Upper lobe of right lung (tissue), 1 donor: ENCODE measurements at regions not wholly inside any gene's neighbourhood (a gene's known extent, or its start where the extent isn't known, plus 50 kb on each side); places are given as distances from the start of the nearest gene placed in this dataset.
A peak's percentile ranks its signal among the peaks of the same experiment; 100 is the strongest.

ENCODE experiments used
- ATAC-seq: fragments of 200-7000 bp; cut with Tn5 transposase; one replicate; pipeline ENCODE4 v1.9.1; 2020; ENCODE audit warnings: mild to moderate bottlenecking, moderate library complexity
- DNase-seq: peaks from one replicate; pipeline ENCODE4 v3.0.0-alpha.2; 2020
- H3K27ac ChIP-seq: fragments of 200-600 bp; one replicate; pipeline ENCODE4 v1.8.0; 2022
- H3K27me3 ChIP-seq: fragments of 200-600 bp; one replicate; pipeline ENCODE4 v1.8.0; 2022; ENCODE audit warnings: mild to moderate bottlenecking
- H3K36me3 ChIP-seq: fragments of 200-600 bp; one replicate; pipeline ENCODE4 v1.8.0; 2022
- H3K4me1 ChIP-seq: fragments of 200-600 bp; one replicate; pipeline ENCODE4 v1.8.0; 2022
- H3K4me3 ChIP-seq: fragments of 200-600 bp; one replicate; pipeline ENCODE4 v1.8.0; 2022; ENCODE audit warnings: mild to moderate bottlenecking
- H3K9me3 ChIP-seq: fragments of 200-600 bp; one replicate; pipeline ENCODE4 v1.8.0; 2022
- intact Hi-C: fragments of 100-400 bp; cut with DNase I; formaldehyde crosslinking; loops from one replicate; pipeline ENCODE4 v1.11.0; 2022
- TF ChIP-seq, protein P1 (sequence below): fragments of 200-600 bp; IDR thresholded peaks from one replicate; pipeline ENCODE4 v1.8.0; 2022; ENCODE audit warnings: antibody characterized with exemption
- donor health status: DM: no; HTN: yes; CAD: no; lungs with severe emphysema.

DNA sequence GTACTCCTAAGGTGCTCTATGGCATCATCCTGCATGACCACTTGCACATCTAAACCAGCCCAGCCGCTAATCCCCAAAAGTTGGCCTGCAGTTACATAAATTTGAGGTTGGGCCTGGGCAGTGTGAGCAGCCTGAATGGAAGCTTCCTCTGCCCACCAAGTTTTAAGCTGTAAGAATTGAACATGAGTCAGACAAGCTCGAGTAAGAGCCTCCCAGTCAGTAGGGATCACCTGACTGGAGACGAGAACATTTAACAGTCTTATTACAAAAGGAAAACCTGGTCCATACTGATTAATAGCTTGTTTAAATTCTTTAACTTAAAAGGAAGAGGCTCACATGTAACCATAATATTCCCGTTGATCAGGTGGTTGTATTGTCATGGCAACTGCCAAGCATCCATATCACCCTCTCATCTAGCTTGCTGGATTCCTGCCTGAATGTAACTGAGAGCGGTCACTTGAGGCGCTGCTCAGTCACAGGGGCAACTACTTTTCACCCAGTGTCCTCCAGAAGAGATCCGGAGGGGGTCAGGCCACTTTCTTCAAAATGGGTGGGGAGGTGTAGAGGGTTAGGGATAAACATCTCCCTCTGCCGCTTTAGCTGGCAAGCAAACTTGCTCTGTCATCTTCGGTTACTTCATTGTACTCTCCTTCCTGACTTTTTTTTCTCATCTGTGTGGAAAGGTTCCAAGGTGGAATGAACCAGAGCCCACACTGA, 56.6 kb upstream of the WDR1 start:
- intact Hi-C loops = no loop called here
- no peak overlapping the region for H3K4me3 ChIP-seq
- no peak overlapping the region for H3K27ac ChIP-seq
- TF ChIP-seq, protein P1, sequence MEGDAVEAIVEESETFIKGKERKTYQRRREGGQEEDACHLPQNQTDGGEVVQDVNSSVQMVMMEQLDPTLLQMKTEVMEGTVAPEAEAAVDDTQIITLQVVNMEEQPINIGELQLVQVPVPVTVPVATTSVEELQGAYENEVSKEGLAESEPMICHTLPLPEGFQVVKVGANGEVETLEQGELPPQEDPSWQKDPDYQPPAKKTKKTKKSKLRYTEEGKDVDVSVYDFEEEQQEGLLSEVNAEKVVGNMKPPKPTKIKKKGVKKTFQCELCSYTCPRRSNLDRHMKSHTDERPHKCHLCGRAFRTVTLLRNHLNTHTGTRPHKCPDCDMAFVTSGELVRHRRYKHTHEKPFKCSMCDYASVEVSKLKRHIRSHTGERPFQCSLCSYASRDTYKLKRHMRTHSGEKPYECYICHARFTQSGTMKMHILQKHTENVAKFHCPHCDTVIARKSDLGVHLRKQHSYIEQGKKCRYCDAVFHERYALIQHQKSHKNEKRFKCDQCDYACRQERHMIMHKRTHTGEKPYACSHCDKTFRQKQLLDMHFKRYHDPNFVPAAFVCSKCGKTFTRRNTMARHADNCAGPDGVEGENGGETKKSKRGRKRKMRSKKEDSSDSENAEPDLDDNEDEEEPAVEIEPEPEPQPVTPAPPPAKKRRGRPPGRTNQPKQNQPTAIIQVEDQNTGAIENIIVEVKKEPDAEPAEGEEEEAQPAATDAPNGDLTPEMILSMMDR = peak; percentile 26
- H3K36me3 ChIP-seq = no peaks in the 10 kb centered on the region
- ATAC-seq (peak; percentile 43), DNase-seq (no peak)
- no peaks in the 10 kb centered on the region for H3K9me3 ChIP-seq
- H3K27me3 ChIP-seq = no peaks in the 10 kb centered on the region
- peaks cover 20% of the 10 kb centered on the region for H3K4me1 ChIP-seq

DNA sequence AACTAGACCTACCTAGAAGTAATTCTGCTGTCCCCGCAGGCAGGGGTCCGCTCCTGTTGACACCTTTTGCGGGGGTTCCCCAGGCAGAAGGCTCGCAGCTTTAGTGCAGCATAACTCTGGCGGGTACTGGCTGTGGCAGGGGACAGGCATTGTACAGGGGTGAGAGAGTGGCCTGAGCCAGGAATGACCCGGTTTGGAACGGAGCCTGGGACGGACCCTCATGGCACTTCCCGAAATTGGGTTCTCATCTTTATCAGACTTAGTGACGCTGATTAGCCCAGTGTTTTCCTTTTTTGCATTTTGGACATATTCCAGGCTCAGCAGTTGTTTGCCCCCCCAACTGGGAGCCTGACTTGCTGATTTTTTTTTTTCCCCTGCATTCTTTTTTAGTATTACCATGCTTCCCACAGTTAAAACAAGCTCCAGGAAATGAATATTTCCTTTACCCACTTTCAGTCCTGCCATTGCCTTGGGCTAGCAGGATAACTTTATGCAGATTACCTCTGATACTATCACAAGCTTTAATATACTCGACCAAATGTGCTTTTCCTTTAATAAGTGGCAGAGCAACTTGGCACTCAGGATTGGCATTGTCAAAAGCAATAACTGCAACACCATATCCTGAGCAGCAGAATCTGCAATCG, 55.8 kb upstream of the WDR1 start:
- H3K36me3 ChIP-seq = no peaks in the 10 kb centered on the region
- ATAC-seq (no peak), DNase-seq (no peak)
- TF ChIP-seq, protein P1 = no peak
- H3K27me3 ChIP-seq = no peaks in the 10 kb centered on the region
- intact Hi-C loops = no loop called here
- peaks cover 20% of the 10 kb centered on the region for H3K4me1 ChIP-seq
- no peak overlapping the region for H3K27ac ChIP-seq
- H3K9me3 ChIP-seq = no peaks in the 10 kb centered on the region
- H3K4me3 ChIP-seq = no peak overlapping the region

DNA sequence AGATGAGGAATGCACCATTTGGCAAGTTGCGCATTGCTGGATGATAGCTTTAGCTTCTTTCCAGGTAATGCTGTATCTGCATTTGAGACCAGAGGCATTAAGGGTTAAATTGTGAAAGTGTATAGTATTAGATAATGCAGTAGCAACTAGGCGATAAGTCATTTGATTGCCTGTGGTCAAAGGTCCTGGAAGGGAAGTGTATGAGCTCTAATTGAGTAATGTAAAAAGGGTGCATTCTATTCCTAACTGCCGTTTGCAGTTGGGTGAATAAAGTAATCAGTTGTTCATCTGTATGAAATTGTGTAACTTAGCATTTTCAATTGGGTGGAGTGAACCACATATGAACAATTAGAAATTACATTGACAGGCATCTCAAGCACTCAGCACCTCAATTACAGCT, 54.5 kb upstream of the WDR1 start:
- no peaks in the 10 kb centered on the region for H3K9me3 ChIP-seq
- H3K4me1 ChIP-seq = peaks cover 20% of the 10 kb centered on the region
- H3K36me3 ChIP-seq = no peaks in the 10 kb centered on the region
- H3K4me3 ChIP-seq = no peak overlapping the region
- H3K27ac ChIP-seq = no peak overlapping the region
- no peaks in the 10 kb centered on the region for H3K27me3 ChIP-seq
- ATAC-seq = no peak
- DNase-seq = no peak
- intact Hi-C loops = no loop called here
- TF ChIP-seq, protein P1 = no peak

- Histone ChIP-seq H3K27ac (no peak overlapping the region), H3K27me3 (no peaks in the 10 kb centered on the region), H3K4me1 (peaks cover 20% of the 10 kb centered on the region), H3K9me3 (no peaks in the 10 kb centered on the region), H3K4me3 (no peak overlapping the region), H3K36me3 (no peaks in the 10 kb centered on the region)
- intact Hi-C loops = loop anchor here (10.0 kb wide), 1 partner anchor 235 kb away; no protein-coding TSS in a partner anchor
- DNase-seq = no peak
- ATAC-seq = no peak
- TF ChIP-seq, protein P1 = no peak
Observed at GRCh38 chr4:10169839-10170387, 53.3 kb upstream of the WDR1 start.

DNA sequence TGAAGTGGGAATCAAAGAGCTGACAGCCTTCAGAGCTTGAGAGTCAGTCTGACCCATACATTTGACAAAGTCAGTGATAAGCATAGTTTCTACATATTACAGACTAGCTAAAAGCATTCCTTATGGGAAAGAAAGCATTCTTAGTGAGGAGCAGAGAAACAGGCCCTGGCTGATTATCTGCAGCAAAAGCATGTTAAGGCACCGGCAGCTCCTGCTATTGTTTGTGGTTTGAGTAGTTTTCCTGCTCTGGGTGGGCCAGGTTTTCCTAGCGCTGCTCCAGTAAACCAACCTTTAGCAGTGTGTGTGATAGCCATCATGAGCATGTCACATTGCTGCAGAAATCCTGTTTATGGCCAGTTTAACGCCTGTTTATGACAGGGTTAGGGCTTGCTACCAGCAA, 51.6 kb upstream of the WDR1 start:
- H3K4me3 ChIP-seq = no peak overlapping the region
- no peak for DNase-seq
- H3K27me3 ChIP-seq = no peaks in the 10 kb centered on the region
- intact Hi-C loops = loop anchor here (10.0 kb wide), 1 partner anchor 237 kb away; no protein-coding TSS in a partner anchor
- no peaks in the 10 kb centered on the region for H3K36me3 ChIP-seq
- no peak for ATAC-seq
- TF ChIP-seq, protein P1 = no peak
- H3K27ac ChIP-seq = no peak overlapping the region
- H3K9me3 ChIP-seq = no peaks in the 10 kb centered on the region
- peaks cover 5% of the 10 kb centered on the region for H3K4me1 ChIP-seq
